Activated CD4-positive, alpha-beta memory T cell treated with anti-CD3 and anti-CD28 coated beads, Interleukin-2, amount 10 ng/mL, durations not matched to agents 7 days and 5 days (primary cell): ENCODE measurements at regions not wholly inside any gene's neighbourhood (a gene's known extent, or its start where the extent isn't known, plus 50 kb on each side); places are given as distances from the start of the nearest gene placed in this dataset.

ENCODE experiments used
- CTCF ChIA-PET: fragments of 350-600 bp; sonication (Branson Sonifier 250); formaldehyde crosslinking; loops from one replicate; lab custom pipeline; 2021; ENCODE audit warnings: antibody characterized with exemption, inconsistent platforms; lab: Charles Lee
- POLR2A ChIA-PET: fragments of 350-600 bp; sonication (Branson Sonifier 250); formaldehyde crosslinking; loops from one replicate; lab custom pipeline; 2021; ENCODE audit warnings: antibody characterized with exemption; lab: Charles Lee
- DNase-seq: peaks from one replicate; pipeline ENCODE4 v3.0.0-alpha.2; 2020
- H3K27ac Mint-ChIP-seq: one replicate; pipeline ENCODE4 v1.8.0; 2021; ENCODE audit warnings: mild to moderate bottlenecking, mixed read lengths
- H3K27me3 Mint-ChIP-seq: one replicate; pipeline ENCODE4 v1.8.0; 2021; ENCODE audit warnings: mixed read lengths
- H3K36me3 Mint-ChIP-seq: one replicate; pipeline ENCODE4 v1.8.0; 2021; ENCODE audit warnings: low read depth, mixed read lengths
- H3K4me1 Mint-ChIP-seq: one replicate; pipeline ENCODE4 v1.8.0; 2021; ENCODE audit warnings: mixed read lengths
- H3K4me3 Mint-ChIP-seq: one replicate; pipeline ENCODE4 v1.8.0; 2021; ENCODE audit warnings: mild to moderate bottlenecking, mixed read lengths
- H3K9me3 Mint-ChIP-seq: one replicate; pipeline ENCODE4 v1.8.0; 2021; ENCODE audit warnings: mixed read lengths

- Mint-ChIP-seq H3K4me3 (no peak overlapping the region), H3K36me3 (no peaks in the 10 kb centered on the region), H3K27ac (no peak overlapping the region), H3K9me3 (peaks cover 6% of the 10 kb centered on the region), H3K27me3 (no peaks in the 10 kb centered on the region), H3K4me1 (no peaks in the 10 kb centered on the region)
- POLR2A ChIA-PET, result no interaction called here
- DNase-seq, result no peak
- CTCF ChIA-PET, result no interaction called here
These were observed 225.4 kb downstream of the PCDH7 start for GRCh38 chr4:30945586-30945985.

GRCh38 chr4:30946288-30946687 is 226.1 kb downstream of the PCDH7 start:
- ChIA-PET CTCF (no interaction called here), POLR2A (no interaction called here)
- Mint-ChIP-seq H3K27ac (no peak overlapping the region), H3K9me3 (peaks cover 6% of the 10 kb centered on the region), H3K36me3 (no peaks in the 10 kb centered on the region), H3K27me3 (no peaks in the 10 kb centered on the region), H3K4me1 (no peaks in the 10 kb centered on the region), H3K4me3 (no peak overlapping the region)
- no peak for DNase-seq

- ChIA-PET CTCF (no interaction called here), POLR2A (no interaction called here)
- DNase-seq, result no peak
- Mint-ChIP-seq H3K27ac (no peak overlapping the region), H3K36me3 (no peaks in the 10 kb centered on the region), H3K27me3 (no peaks in the 10 kb centered on the region), H3K9me3 (peaks cover 6% of the 10 kb centered on the region), H3K4me1 (no peaks in the 10 kb centered on the region), H3K4me3 (no peak overlapping the region)
These were observed 228.5 kb downstream of the PCDH7 start for GRCh38 chr4:30948653-30949052.

GRCh38 chr4:30950737-30951136 is 230.6 kb downstream of the PCDH7 start:
- CTCF ChIA-PET, result no interaction called here

GRCh38 chr4:30952526-30953219 is 232.5 kb downstream of the PCDH7 start:
- Mint-ChIP-seq H3K4me3 (no peak overlapping the region), H3K9me3 (peaks cover 4% of the 10 kb centered on the region), H3K27me3 (no peaks in the 10 kb centered on the region), H3K4me1 (no peaks in the 10 kb centered on the region), H3K36me3 (no peaks in the 10 kb centered on the region), H3K27ac (no peak overlapping the region)
- ChIA-PET CTCF (no interaction called here), POLR2A (no interaction called here)
- no peak for DNase-seq

More at GRCh38 chr4:30950737-30951136, 230.6 kb downstream of the PCDH7 start:
- DNase-seq, result no peak
- Mint-ChIP-seq H3K27me3 (no peaks in the 10 kb centered on the region), H3K9me3 (peaks cover 6% of the 10 kb centered on the region), H3K4me3 (no peak overlapping the region), H3K4me1 (no peaks in the 10 kb centered on the region), H3K27ac (no peak overlapping the region), H3K36me3 (no peaks in the 10 kb centered on the region)
- POLR2A ChIA-PET, result no interaction called here

- H3K4me3 Mint-ChIP-seq, result no peak overlapping the region
These were observed 233.6 kb downstream of the PCDH7 start for GRCh38 chr4:30953799-30954198.

GRCh38 chr4:30956916-30957315 is 236.7 kb downstream of the PCDH7 start:
- Mint-ChIP-seq H3K4me1 (no peaks in the 10 kb centered on the region), H3K36me3 (no peaks in the 10 kb centered on the region), H3K27me3 (no peaks in the 10 kb centered on the region), H3K9me3 (no peaks in the 10 kb centered on the region), H3K4me3 (no peak overlapping the region), H3K27ac (no peak overlapping the region)
- POLR2A ChIA-PET, result no interaction called here
- DNase-seq, result no peak
- CTCF ChIA-PET, result no interaction called here

More at GRCh38 chr4:30953799-30954198, 233.6 kb downstream of the PCDH7 start:
- Mint-ChIP-seq H3K27ac (no peak overlapping the region), H3K4me1 (no peaks in the 10 kb centered on the region), H3K27me3 (no peaks in the 10 kb centered on the region), H3K9me3 (peaks cover 2% of the 10 kb centered on the region), H3K36me3 (no peaks in the 10 kb centered on the region)
- POLR2A ChIA-PET, result no interaction called here
- CTCF ChIA-PET, result no interaction called here
- no peak for DNase-seq

GRCh38 chr4:30957706-30958105 is 237.5 kb downstream of the PCDH7 start:
- no peak for DNase-seq
- no peaks in the 10 kb centered on the region for H3K27me3 Mint-ChIP-seq
- ChIA-PET CTCF (no interaction called here), POLR2A (no interaction called here)
- no peak overlapping the region for H3K4me3 Mint-ChIP-seq
- H3K27ac Mint-ChIP-seq, result no peak overlapping the region
- H3K4me1 Mint-ChIP-seq, result no peaks in the 10 kb centered on the region
- H3K9me3 Mint-ChIP-seq, result no peaks in the 10 kb centered on the region
- H3K36me3 Mint-ChIP-seq, result no peaks in the 10 kb centered on the region

GRCh38 chr4:30959781-30960485 is 239.8 kb downstream of the PCDH7 start:
- no peak for DNase-seq
- Mint-ChIP-seq H3K27ac (no peak overlapping the region), H3K36me3 (no peaks in the 10 kb centered on the region), H3K27me3 (no peaks in the 10 kb centered on the region), H3K4me1 (no peaks in the 10 kb centered on the region), H3K9me3 (no peaks in the 10 kb centered on the region), H3K4me3 (no peak overlapping the region)
- POLR2A ChIA-PET, result no interaction called here
- CTCF ChIA-PET, result no interaction called here

- no peak for DNase-seq
These were observed 242.8 kb downstream of the PCDH7 start for GRCh38 chr4:30962939-30963338.

GRCh38 chr4:30968926-30969325 is 248.8 kb downstream of the PCDH7 start:
- Mint-ChIP-seq H3K27me3 (no peaks in the 10 kb centered on the region), H3K4me1 (no peaks in the 10 kb centered on the region), H3K36me3 (no peaks in the 10 kb centered on the region), H3K27ac (no peak overlapping the region), H3K9me3 (peaks cover 2% of the 10 kb centered on the region), H3K4me3 (no peak overlapping the region)
- ChIA-PET POLR2A (no interaction called here), CTCF (no interaction called here)
- no peak for DNase-seq

More at GRCh38 chr4:30962939-30963338, 242.8 kb downstream of the PCDH7 start:
- CTCF ChIA-PET, result no interaction called here
- H3K4me3 Mint-ChIP-seq, result no peak overlapping the region
- no peaks in the 10 kb centered on the region for H3K4me1 Mint-ChIP-seq
- H3K27me3 Mint-ChIP-seq, result no peaks in the 10 kb centered on the region
- no peaks in the 10 kb centered on the region for H3K9me3 Mint-ChIP-seq
- H3K27ac Mint-ChIP-seq, result no peak overlapping the region
- no peaks in the 10 kb centered on the region for H3K36me3 Mint-ChIP-seq
- POLR2A ChIA-PET, result no interaction called here

- Mint-ChIP-seq H3K27me3 (no peaks in the 10 kb centered on the region), H3K9me3 (peaks cover 2% of the 10 kb centered on the region), H3K27ac (no peak overlapping the region), H3K4me1 (no peaks in the 10 kb centered on the region), H3K36me3 (no peaks in the 10 kb centered on the region), H3K4me3 (no peak overlapping the region)
- CTCF ChIA-PET, result no interaction called here
- POLR2A ChIA-PET, result no interaction called here
- no peak for DNase-seq
These were observed 252.4 kb downstream of the PCDH7 start for GRCh38 chr4:30972542-30972941.

GRCh38 chr4:30973993-30974392 is 253.8 kb downstream of the PCDH7 start:
- POLR2A ChIA-PET, result no interaction called here
- H3K9me3 Mint-ChIP-seq, result peaks cover 2% of the 10 kb centered on the region
- no peak overlapping the region for H3K27ac Mint-ChIP-seq
- no peak overlapping the region for H3K4me3 Mint-ChIP-seq
- no peaks in the 10 kb centered on the region for H3K27me3 Mint-ChIP-seq
- H3K4me1 Mint-ChIP-seq, result no peaks in the 10 kb centered on the region
- DNase-seq, result no peak
- H3K36me3 Mint-ChIP-seq, result no peaks in the 10 kb centered on the region
- CTCF ChIA-PET, result no interaction called here

- no peak overlapping the region for H3K4me3 Mint-ChIP-seq
- H3K4me1 Mint-ChIP-seq, result no peaks in the 10 kb centered on the region
- ChIA-PET POLR2A (no interaction called here), CTCF (no interaction called here)
- no peaks in the 10 kb centered on the region for H3K36me3 Mint-ChIP-seq
- no peak for DNase-seq
- peaks cover 6% of the 10 kb centered on the region for H3K9me3 Mint-ChIP-seq
- H3K27me3 Mint-ChIP-seq, result no peaks in the 10 kb centered on the region
- no peak overlapping the region for H3K27ac Mint-ChIP-seq
These were observed 259.2 kb downstream of the PCDH7 start for GRCh38 chr4:30979402-30979801.
